ENCODE measurements at regions not wholly inside any gene's neighbourhood (a gene's known extent, or its start where the extent isn't known, plus 50 kb on each side); places are given as distances from the start of the nearest gene placed in this dataset.
A peak's percentile ranks its signal among the peaks of the same experiment; 100 is the strongest.

- no peaks in the 10 kb centered on the region for H3K9me3 Mint-ChIP-seq (ENCODE audit: unreplicated experiment)
- peaks cover 14% of the 10 kb centered on the region for H3K4me1 Mint-ChIP-seq (ENCODE audit: unreplicated experiment)
- DNase-seq (ENCODE audit: extremely low spot score, unreplicated experiment), result no peak
- no peak overlapping the region for H3K4me3 Mint-ChIP-seq (ENCODE audit: unreplicated experiment)
- H3K36me3 Mint-ChIP-seq (ENCODE audit: unreplicated experiment), result no peaks in the 10 kb centered on the region
- H3K27ac Mint-ChIP-seq (ENCODE audit: unreplicated experiment), result no peak overlapping the region
- no peak for TF ChIP-seq CTCF (IDR thresholded peaks at IDR 0.05)
- H3K27me3 Mint-ChIP-seq (ENCODE audit: unreplicated experiment), result peaks cover 32% of the 10 kb centered on the region
Observed at GRCh38 chr16:48087639-48088038, 68.2 kb downstream of the ABCC12 start.

- H3K9me3 Mint-ChIP-seq (ENCODE audit: unreplicated experiment), result no peaks in the 10 kb centered on the region
- no peak overlapping the region for H3K4me3 Mint-ChIP-seq (ENCODE audit: unreplicated experiment)
Observed at GRCh38 chr16:48086422-48086821, 69.4 kb downstream of the ABCC12 start.

GRCh38 chr16:48085729-48086128 lies 70.1 kb downstream of the ABCC12 start:
- Mint-ChIP-seq H3K36me3 (ENCODE audit: unreplicated experiment) (no peaks in the 10 kb centered on the region), H3K27ac (ENCODE audit: unreplicated experiment) (no peak overlapping the region), H3K27me3 (ENCODE audit: unreplicated experiment) (peaks cover 19% of the 10 kb centered on the region), H3K4me3 (ENCODE audit: unreplicated experiment) (no peak overlapping the region), H3K9me3 (ENCODE audit: unreplicated experiment) (no peaks in the 10 kb centered on the region), H3K4me1 (ENCODE audit: unreplicated experiment) (peaks cover 27% of the 10 kb centered on the region)
- no peak for TF ChIP-seq CTCF (IDR thresholded peaks at IDR 0.05)
- no peak for DNase-seq (ENCODE audit: extremely low spot score, unreplicated experiment)

More at GRCh38 chr16:48086422-48086821, 69.4 kb downstream of the ABCC12 start:
- Mint-ChIP-seq H3K27me3 (ENCODE audit: unreplicated experiment) (peaks cover 26% of the 10 kb centered on the region), H3K27ac (ENCODE audit: unreplicated experiment) (no peak overlapping the region), H3K36me3 (ENCODE audit: unreplicated experiment) (no peaks in the 10 kb centered on the region), H3K4me1 (ENCODE audit: unreplicated experiment) (peaks cover 25% of the 10 kb centered on the region)
- no peak for TF ChIP-seq CTCF (IDR thresholded peaks at IDR 0.05)
- no peak for DNase-seq (ENCODE audit: extremely low spot score, unreplicated experiment)

- DNase-seq (ENCODE audit: extremely low spot score, unreplicated experiment), result no peak
- Mint-ChIP-seq H3K4me3 (ENCODE audit: unreplicated experiment) (no peak overlapping the region), H3K27me3 (ENCODE audit: unreplicated experiment) (peaks cover 19% of the 10 kb centered on the region), H3K27ac (ENCODE audit: unreplicated experiment) (no peak overlapping the region), H3K4me1 (ENCODE audit: unreplicated experiment) (peaks cover 27% of the 10 kb centered on the region), H3K36me3 (ENCODE audit: unreplicated experiment) (no peaks in the 10 kb centered on the region), H3K9me3 (ENCODE audit: unreplicated experiment) (no peaks in the 10 kb centered on the region)
- no peak for TF ChIP-seq CTCF (IDR thresholded peaks at IDR 0.05)
Observed at GRCh38 chr16:48084826-48085225, 71.0 kb downstream of the ABCC12 start.

- Mint-ChIP-seq H3K4me3 (ENCODE audit: unreplicated experiment) (no peak overlapping the region), H3K27me3 (ENCODE audit: unreplicated experiment) (peaks cover 22% of the 10 kb centered on the region), H3K36me3 (ENCODE audit: unreplicated experiment) (no peaks in the 10 kb centered on the region), H3K4me1 (ENCODE audit: unreplicated experiment) (peaks cover 16% of the 10 kb centered on the region), H3K9me3 (ENCODE audit: unreplicated experiment) (no peaks in the 10 kb centered on the region), H3K27ac (ENCODE audit: unreplicated experiment) (peak overlapping the region; percentile 41)
- no peak for TF ChIP-seq CTCF (IDR thresholded peaks at IDR 0.05)
- no peak for DNase-seq (ENCODE audit: extremely low spot score, unreplicated experiment)
Observed at GRCh38 chr16:48082516-48082915, 73.3 kb downstream of the ABCC12 start.
